GM13977 (cell line): ENCODE measurements at regions not wholly inside any gene's neighbourhood (a gene's known extent, or its start where the extent isn't known, plus 50 kb on each side); places are given as distances from the start of the nearest gene placed in this dataset.
A peak's percentile ranks its signal among the peaks of the same experiment; 100 is the strongest.

Experiments
- DNase-seq: peaks from one replicate; pipeline ENCODE4 v3.0.0; 2012; ENCODE audit warnings: low spot score
- CTCF ChIP-seq: IDR thresholded peaks from 2 replicates; pipeline ENCODE4 v1.5.1; 2012; ENCODE audit warnings: mild to moderate bottlenecking, control low read depth; ENCODE audit not compliant: insufficient read depth; ENCODE audit errors: extremely low read depth, missing control alignments
- in situ Hi-C: fragments of 300-500 bp; cut with MboI; formaldehyde crosslinking; loops from one replicate; pipeline ENCODE4 v1.12.0; 2022; ENCODE audit warnings: low sequenced_read_pairs, low pct_unique_long_range_greater_than_20kb, mixed read lengths, inconsistent platforms; ENCODE audit not compliant: unreplicated experiment

- TF ChIP-seq CTCF, result no peak
- DNase-seq, result no peak
- in situ Hi-C loops, result no loop called here
Measured at GRCh38 chrX:69031181-69031580, 134.1 kb downstream of the PJA1 start.

GRCh38 chrX:69029771-69030170 is 135.5 kb downstream of the PJA1 start:
- DNase-seq, result no peak
- TF ChIP-seq CTCF, result no peak
- in situ Hi-C loops, result no loop called here

- DNase-seq, result no peak
- in situ Hi-C loops, result no loop called here
- TF ChIP-seq CTCF, result no peak
Measured at GRCh38 chrX:69028761-69029120, 136.5 kb downstream of the PJA1 start.

- DNase-seq, result peak; percentile 59
- TF ChIP-seq CTCF, result no peak
- in situ Hi-C loops, result no loop called here
Measured at GRCh38 chrX:69028006-69028760, 137.1 kb downstream of the PJA1 start.

- no peak for TF ChIP-seq CTCF
- no peak for DNase-seq
- in situ Hi-C loops, result no loop called here
Measured at GRCh38 chrX:69027181-69028005, 137.9 kb downstream of the PJA1 start.

GRCh38 chrX:69025802-69026301 is 139.4 kb downstream of the PJA1 start:
- in situ Hi-C loops, result no loop called here
- DNase-seq, result no peak
- no peak for TF ChIP-seq CTCF
